Neuronal stem cell (in vitro differentiated cells): ENCODE measurements at regions not wholly inside any gene's neighbourhood (a gene's known extent, or its start where the extent isn't known, plus 50 kb on each side); places are given as distances from the start of the nearest gene placed in this dataset.

Experiments used
- DNase-seq: peaks from one replicate; pipeline ENCODE4 v3.0.0-alpha.2; 2013; ENCODE audit warnings: low spot score
- H2AFZ ChIP-seq: one replicate; pipeline ENCODE4 v1.6.1; 2013; ENCODE audit warnings: mild to moderate bottlenecking, low read length, inconsistent platforms
- H2AK5ac ChIP-seq: 2 replicates; pipeline ENCODE4 v1.6.1; 2013; ENCODE audit warnings: low read depth, mild to moderate bottlenecking, inconsistent platforms, low read length, moderate library complexity, mixed read lengths
- H2BK120ac ChIP-seq: 2 replicates; pipeline ENCODE4 v1.6.1; 2013; ENCODE audit warnings: low read depth, mild to moderate bottlenecking, inconsistent platforms, low read length, moderate library complexity, mixed read lengths
- H2BK12ac ChIP-seq: one replicate; pipeline ENCODE4 v1.6.1; 2013; ENCODE audit warnings: low read length, inconsistent platforms
- H2BK15ac ChIP-seq: 2 replicates; pipeline ENCODE4 v1.6.1; 2013; ENCODE audit warnings: mild to moderate bottlenecking, low read length, inconsistent platforms, mixed read lengths
- H2BK5ac ChIP-seq: one replicate; pipeline ENCODE4 v1.6.1; 2013; ENCODE audit warnings: inconsistent platforms, mild to moderate bottlenecking, low read length, moderate library complexity
- H3K14ac ChIP-seq: one replicate; pipeline ENCODE4 v1.6.1; 2013; ENCODE audit warnings: low read length, inconsistent platforms
- H3K18ac ChIP-seq: 2 replicates; pipeline ENCODE4 v1.6.1; 2013; ENCODE audit warnings: low read length, inconsistent platforms
- H3K23ac ChIP-seq: 2 replicates; pipeline ENCODE4 v1.6.1; 2013; ENCODE audit warnings: low read depth, mild to moderate bottlenecking, mixed read lengths, low read length, inconsistent platforms; ENCODE audit not compliant: poor library complexity
- H3K27ac ChIP-seq: replicated peaks from 3 replicates; pipeline ENCODE4 v1.5.1; 2013; ENCODE audit warnings: low read length, inconsistent platforms
- H3K27me3 ChIP-seq, 3 experiments: 2 replicates each; pipeline ENCODE4 v1.6.1; 2013; ENCODE audit warnings: low read length in 3 of 3, mild to moderate bottlenecking in 2 of 3, inconsistent platforms in 1 of 3, low read depth in 1 of 3, mixed read lengths in 1 of 3, moderate library complexity in 1 of 3; ENCODE audit not compliant: control insufficient read depth in 3 of 3, insufficient read depth in 3 of 3
- H3K36me3 ChIP-seq, 2 donors: replicated peaks in 1 of 2; 2 replicates each; pipeline ENCODE4 v1.6.1; 2013; ENCODE audit warnings: low read length in 2 of 2; ENCODE audit not compliant: control insufficient read depth in 2 of 2, insufficient read depth in 2 of 2
- H3K4ac ChIP-seq: 2 replicates; pipeline ENCODE4 v1.6.1; 2013; ENCODE audit warnings: inconsistent platforms, mild to moderate bottlenecking, low read length, moderate library complexity
- H3K4me1 ChIP-seq, 2 donors: 1 replicate in 1 of 2; 2 replicates in 1 of 2; pipeline ENCODE4 v1.6.1; 2013; ENCODE audit warnings: low read length in 2 of 2, low read depth in 1 of 2; ENCODE audit not compliant: control insufficient read depth in 2 of 2, insufficient read depth in 1 of 2
- H3K4me2 ChIP-seq: one replicate; pipeline ENCODE4 v1.6.1; 2013; ENCODE audit warnings: mild to moderate bottlenecking, low read length, inconsistent platforms; ENCODE audit not compliant: insufficient read depth, poor library complexity, severe bottlenecking
- H3K4me3 ChIP-seq, 2 donors: 2 replicates each; pipeline ENCODE4 v1.5.1; 2013; ENCODE audit warnings: low read length in 2 of 2, mild to moderate bottlenecking in 2 of 2, inconsistent platforms in 1 of 2, moderate library complexity in 1 of 2
- H3K79me1 ChIP-seq: one replicate; pipeline ENCODE4 v1.6.1; 2013; ENCODE audit warnings: low read depth, mild to moderate bottlenecking, inconsistent platforms, low read length, moderate library complexity
- H3K9ac ChIP-seq: one replicate; pipeline ENCODE4 v1.6.1; 2013; ENCODE audit warnings: mild to moderate bottlenecking, low read depth, low read length, inconsistent platforms; ENCODE audit not compliant: poor library complexity
- H3K9me3 ChIP-seq, 2 donors: replicated peaks in 1 of 2; 2 replicates each; pipeline versions ENCODE3 to v1.6.1; 2013; ENCODE audit warnings: low read length in 2 of 2, mild to moderate bottlenecking in 2 of 2, inconsistent platforms in 1 of 2, low read depth in 1 of 2, mixed read lengths in 1 of 2, moderate library complexity in 1 of 2; ENCODE audit not compliant: control insufficient read depth in 2 of 2, insufficient read depth in 1 of 2
- H4K8ac ChIP-seq: one replicate; pipeline ENCODE4 v1.6.1; 2013; ENCODE audit warnings: low read depth, mild to moderate bottlenecking, inconsistent platforms, low read length, moderate library complexity
- H4K91ac ChIP-seq: one replicate; pipeline ENCODE4 v1.6.1; 2013; ENCODE audit warnings: low read length, low read depth, mild to moderate bottlenecking, inconsistent platforms; ENCODE audit not compliant: poor library complexity
- WGBS, 2 donors: extraction: QIAGEN DNeasy Blood & Tissue Kit; methylation state at CpG; one replicate each; pipeline ENCODE4 v1.1.7; 2013; ENCODE audit warnings: missing lambda C conversion rate in 2 of 2, mixed read lengths in 1 of 2; ENCODE audit not compliant: insufficient read length in 2 of 2, insufficient replicate concordance in 1 of 2; ENCODE audit errors: extremely low coverage in 2 of 2; 5-methylcytosine and 5-hydroxymethylcytosine counted together

- H2BK5ac ChIP-seq = no peak overlapping the region
- no peak overlapping the region for H4K91ac ChIP-seq
- H2AFZ ChIP-seq = no peak overlapping the region
- peaks cover 3 to 6% of the 10 kb centered on the region in 2 donors for H3K4me1 ChIP-seq
- DNase-seq = no peak
- no peak overlapping the region for H2BK12ac ChIP-seq
- no peak overlapping the region for H2BK15ac ChIP-seq
- no peak overlapping the region for H4K8ac ChIP-seq
- H3K36me3 ChIP-seq = no peaks in the 10 kb centered on the region
- no peak overlapping the region for H3K27ac ChIP-seq
- no CpG with 5 or more reads among the region's 7 CpGs for WGBS, 2 donors
- H3K18ac ChIP-seq = no peak overlapping the region
- H3K4me2 ChIP-seq = no peak overlapping the region
- no peaks in the 10 kb centered on the region for H3K9me3 ChIP-seq
- H3K23ac ChIP-seq = no peak overlapping the region
- H2AK5ac ChIP-seq = no peak overlapping the region
- H3K4me3 ChIP-seq = no peak overlapping the region
- no peak overlapping the region for H2BK120ac ChIP-seq
- no peak overlapping the region for H3K9ac ChIP-seq
- no peaks in the 10 kb centered on the region for H3K79me1 ChIP-seq
- no peaks in the 10 kb centered on the region for H3K27me3 ChIP-seq
- H3K4ac ChIP-seq = no peak overlapping the region
- H3K14ac ChIP-seq = no peak overlapping the region
Measured at GRCh38 chr1:185376840-185377635, 60.0 kb upstream of the IVNS1ABP start.

GRCh38 chr1:185376288-185376687, 59.2 kb upstream of the IVNS1ABP start:
- Histone ChIP-seq H3K27me3 (no peaks in the 10 kb centered on the region), H3K27ac (no peak overlapping the region), H3K18ac (no peak overlapping the region), H4K8ac (no peak overlapping the region), H2AFZ (no peak overlapping the region), H3K4me3 (no peak overlapping the region), H3K4me2 (no peak overlapping the region), H2BK120ac (no peak overlapping the region), H2BK5ac (no peak overlapping the region), H3K9me3 (no peaks in the 10 kb centered on the region), H4K91ac (no peak overlapping the region), H3K23ac (no peak overlapping the region), H2BK12ac (no peak overlapping the region), H3K79me1 (no peaks in the 10 kb centered on the region), H3K36me3 (no peaks in the 10 kb centered on the region), H3K14ac (no peak overlapping the region), H3K4me1 (peaks cover 3 to 6% of the 10 kb centered on the region in 2 donors), H2BK15ac (no peak overlapping the region), H3K9ac (no peak overlapping the region), H3K4ac (no peak overlapping the region), H2AK5ac (no peak overlapping the region)
- no peak for DNase-seq
- no CpG with 5 or more reads among the region's 2 CpGs for WGBS, 2 donors

- no peak for DNase-seq
Measured at GRCh38 chr1:185375583-185375982, 58.5 kb upstream of the IVNS1ABP start.

GRCh38 chr1:185373813-185374529, 56.9 kb upstream of the IVNS1ABP start:
- no peak overlapping the region for H3K4me3 ChIP-seq
- H2BK5ac ChIP-seq = no peak overlapping the region
- no peaks in the 10 kb centered on the region for H3K36me3 ChIP-seq
- H3K27ac ChIP-seq = no peak overlapping the region
- H2BK15ac ChIP-seq = no peak overlapping the region
- no peak overlapping the region for H2BK12ac ChIP-seq
- no peak overlapping the region for H3K4me2 ChIP-seq
- no peak overlapping the region for H3K4ac ChIP-seq
- H3K9ac ChIP-seq = no peak overlapping the region
- H2AFZ ChIP-seq = no peak overlapping the region
- no peaks in the 10 kb centered on the region for H3K9me3 ChIP-seq
- no peak overlapping the region for H2BK120ac ChIP-seq
- no peaks in the 10 kb centered on the region for H3K79me1 ChIP-seq
- no peak for DNase-seq
- no peak overlapping the region for H4K91ac ChIP-seq
- H2AK5ac ChIP-seq = no peak overlapping the region
- no peak overlapping the region for H3K23ac ChIP-seq
- WGBS, 2 donors = no CpG with 5 or more reads among the region's 4 CpGs
- no peak overlapping the region for H3K14ac ChIP-seq
- H3K4me1 ChIP-seq = peaks cover 3 to 6% of the 10 kb centered on the region in 2 donors
- H3K27me3 ChIP-seq = no peaks in the 10 kb centered on the region
- H3K18ac ChIP-seq = no peak overlapping the region
- H4K8ac ChIP-seq = no peak overlapping the region

More at GRCh38 chr1:185375583-185375982, 58.5 kb upstream of the IVNS1ABP start:
- Histone ChIP-seq H2BK5ac (no peak overlapping the region), H3K27ac (no peak overlapping the region), H3K14ac (no peak overlapping the region), H3K23ac (no peak overlapping the region), H3K4me2 (no peak overlapping the region), H3K27me3 (no peaks in the 10 kb centered on the region), H2BK120ac (no peak overlapping the region), H3K4me1 (peaks cover 3 to 6% of the 10 kb centered on the region in 2 donors), H3K18ac (peak overlapping the region; percentile 57), H3K79me1 (no peaks in the 10 kb centered on the region), H3K4me3 (no peak overlapping the region), H3K36me3 (no peaks in the 10 kb centered on the region), H2BK15ac (no peak overlapping the region), H2BK12ac (no peak overlapping the region), H3K4ac (no peak overlapping the region), H3K9ac (no peak overlapping the region), H2AK5ac (no peak overlapping the region), H4K8ac (no peak overlapping the region), H4K91ac (no peak overlapping the region), H3K9me3 (no peaks in the 10 kb centered on the region), H2AFZ (peak overlapping the region; percentile 60)
- WGBS, 2 donors = no CpG with 5 or more reads among the region's 6 CpGs
